OCI-LY1 (cell line): ENCODE measurements at regions not wholly inside any gene's neighbourhood (a gene's known extent, or its start where the extent isn't known, plus 50 kb on each side); places are given as distances from the start of the nearest gene placed in this dataset.

Source experiments
- H2AFZ ChIP-seq: fragments of 200-600 bp; sonication (generic), shearing (Covaris generic); 2 replicates; pipeline ENCODE4 v1.6.0; 2014; ENCODE audit warnings: antibody characterized with exemption, mild to moderate bottlenecking, low read length
- H3F3A ChIP-seq: fragments of 200-600 bp; sonication (generic), shearing (Covaris generic); 2 replicates; pipeline ENCODE4 v1.6.0; 2014; ENCODE audit warnings: mild to moderate bottlenecking, antibody characterized with exemption, low read length, moderate library complexity; ENCODE audit not compliant: insufficient read depth
- H3K27ac ChIP-seq: fragments of 200-600 bp; sonication (generic); 2 replicates; pipeline ENCODE4 v1.5.1; 2014; ENCODE audit warnings: low read length, mixed run types, mild to moderate bottlenecking, low read depth; ENCODE audit not compliant: poor library complexity, severe bottlenecking
- H3K27me3 ChIP-seq: fragments of 200-600 bp; sonication (generic); 2 replicates; pipeline ENCODE4 v1.6.0; 2014; ENCODE audit warnings: antibody characterized with exemption, mild to moderate bottlenecking, low read length, moderate library complexity; ENCODE audit not compliant: insufficient read depth
- H3K36me3 ChIP-seq: fragments of 200-600 bp; sonication (generic); 2 replicates; pipeline ENCODE4 v1.6.1; 2014; ENCODE audit warnings: mild to moderate bottlenecking, antibody characterized with exemption, low read length, moderate library complexity, mixed read lengths; ENCODE audit not compliant: insufficient read depth
- H3K4me1 ChIP-seq: fragments of 200-600 bp; sonication (generic); 2 replicates; pipeline ENCODE4 v1.5.1; 2014; ENCODE audit warnings: mild to moderate bottlenecking, low read length, moderate library complexity; ENCODE audit not compliant: insufficient read depth, severe bottlenecking
- H3K4me2 ChIP-seq: fragments of 200-600 bp; sonication (generic), shearing (Covaris generic); 2 replicates; pipeline ENCODE4 v1.6.1; 2014; ENCODE audit warnings: low read length
- H3K4me3 ChIP-seq: fragments of 200-600 bp; sonication (generic); 2 replicates; pipeline ENCODE4 v1.5.1; 2014; ENCODE audit warnings: low read length, low read depth, mild to moderate bottlenecking, mixed read lengths; ENCODE audit not compliant: poor library complexity, severe bottlenecking
- H3K79me2 ChIP-seq: fragments of 200-600 bp; shearing (Covaris generic); 2 replicates; pipeline ENCODE4 v1.6.1; 2016; ENCODE audit warnings: mixed run types, low read length, mixed read lengths; ENCODE audit not compliant: insufficient read depth
- H3K9ac ChIP-seq: fragments of 200-600 bp; sonication (generic), shearing (Covaris generic); 2 replicates; pipeline ENCODE4 v1.6.1; 2014; ENCODE audit warnings: mild to moderate bottlenecking, low read length, mixed read lengths
- H3K9me2 ChIP-seq: fragments of 200-600 bp; sonication (generic), shearing (Covaris generic); 2 replicates; pipeline ENCODE4 v1.6.1; 2014; ENCODE audit warnings: low read depth, mild to moderate bottlenecking, low read length, mixed read lengths
- H3K9me3 ChIP-seq: fragments of 200-600 bp; shearing (Covaris generic); 2 replicates; pipeline ENCODE4 v1.6.1; 2014; ENCODE audit warnings: low read length, mixed read lengths
- H4K20me1 ChIP-seq: fragments of 200-600 bp; sonication (generic), shearing (Covaris generic); 2 replicates; pipeline ENCODE4 v1.6.0; 2016; ENCODE audit warnings: mild to moderate bottlenecking, low read length; ENCODE audit not compliant: insufficient read depth
- CTCF ChIP-seq: fragments of 200-600 bp; sonication (generic), shearing (Covaris generic); IDR thresholded peaks from 2 replicates; pipeline ENCODE4 v1.5.1; 2017; ENCODE audit warnings: mild to moderate bottlenecking, antibody characterized with exemption, low read length, moderate library complexity, mixed read lengths
- EZH2 ChIP-seq: fragments of 200-600 bp; sonication (generic), shearing (Covaris generic); IDR thresholded peaks from 2 replicates; pipeline ENCODE4 v1.8.0; 2017; ENCODE audit warnings: borderline replicate concordance, mixed run types, mild to moderate bottlenecking, antibody characterized with exemption, low read length, moderate library complexity, mixed read lengths

- Histone ChIP-seq H2AFZ (no peak overlapping the region), H3K27ac (no peak overlapping the region), H3K9me3 (peaks cover 16% of the 10 kb centered on the region), H3K36me3 (no peaks in the 10 kb centered on the region; the same call in 1 of the 2 replicates), H3K4me2 (no peak overlapping the region), H4K20me1 (no peaks in the 10 kb centered on the region), H3K9ac (no peak overlapping the region), H3K9me2 (no peaks in the 10 kb centered on the region), H3F3A (no peaks in the 10 kb centered on the region), H3K79me2 (no peaks in the 10 kb centered on the region), H3K4me1 (no peaks in the 10 kb centered on the region), H3K4me3 (no peak overlapping the region), H3K27me3 (no peaks in the 10 kb centered on the region; the same call in 1 of the 2 replicates)
- no peak for TF ChIP-seq EZH2
- TF ChIP-seq CTCF, result no peak
Measured at GRCh38 chr13:111573801-111574200, 253.4 kb downstream of the TEX29 start.

- Histone ChIP-seq H3K9ac (no peak overlapping the region), H3K27ac (no peak overlapping the region), H4K20me1 (no peaks in the 10 kb centered on the region), H3K4me2 (no peak overlapping the region), H3K36me3 (no peaks in the 10 kb centered on the region; the same call in 1 of the 2 replicates), H3K4me1 (no peaks in the 10 kb centered on the region), H3K4me3 (no peak overlapping the region), H3K9me2 (no peaks in the 10 kb centered on the region), H3K9me3 (peaks cover 16% of the 10 kb centered on the region), H3K27me3 (no peaks in the 10 kb centered on the region; the same call in 1 of the 2 replicates), H3K79me2 (no peaks in the 10 kb centered on the region), H3F3A (no peaks in the 10 kb centered on the region), H2AFZ (no peak overlapping the region)
- TF ChIP-seq CTCF (no peak), EZH2 (no peak)
Measured at GRCh38 chr13:111575276-111575675, 254.8 kb downstream of the TEX29 start.

- no peaks in the 10 kb centered on the region for H4K20me1 ChIP-seq
- H3K4me2 ChIP-seq, result no peak overlapping the region
- H2AFZ ChIP-seq, result no peak overlapping the region
- no peaks in the 10 kb centered on the region; the same call in 1 of the 2 replicates for H3K27me3 ChIP-seq
- no peak overlapping the region for H3K4me3 ChIP-seq
- no peaks in the 10 kb centered on the region for H3K9me2 ChIP-seq
- H3K9me3 ChIP-seq, result peaks cover 16% of the 10 kb centered on the region
- no peak overlapping the region for H3K27ac ChIP-seq
- H3K9ac ChIP-seq, result no peak overlapping the region
- H3K79me2 ChIP-seq, result no peaks in the 10 kb centered on the region
- H3K36me3 ChIP-seq, result no peaks in the 10 kb centered on the region; the same call in 1 of the 2 replicates
- H3F3A ChIP-seq, result no peaks in the 10 kb centered on the region
- H3K4me1 ChIP-seq, result no peaks in the 10 kb centered on the region
- TF ChIP-seq EZH2 (no peak), CTCF (no peak)
Measured at GRCh38 chr13:111575719-111576118, 255.3 kb downstream of the TEX29 start.
